WTC11 (cell line): ENCODE measurements at regions not wholly inside any gene's neighbourhood (a gene's known extent, or its start where the extent isn't known, plus 50 kb on each side); places are given as distances from the start of the nearest gene placed in this dataset.

Source experiments
- ATAC-seq: fragments of 200-7000 bp; cut with Tn5 transposase; 2 replicates; pipeline ENCODE4 v1.10.0; 2021; ENCODE audit warnings: mild to moderate bottlenecking, moderate library complexity
- CTCF ChIA-PET: fragments of 300-600 bp; sonication (Branson Sonifier 250); formaldehyde crosslinking; loops from one replicate; lab custom pipeline; 2021; ENCODE audit warnings: antibody characterized with exemption; lab: Charles Lee
- POLR2A ChIA-PET: fragments of 350-600 bp; sonication (Branson Sonifier 250); formaldehyde crosslinking; loops from one replicate; lab custom pipeline; 2021; ENCODE audit warnings: antibody characterized with exemption; lab: Charles Lee
- DNase-seq: peaks from one replicate; pipeline ENCODE4 v3.0.0; 2021; ENCODE audit warnings: low spot score
- H3K27ac Mint-ChIP-seq: 2 replicates; pipeline ENCODE4 v1.8.0; 2021; ENCODE audit warnings: mixed read lengths
- H3K27me3 Mint-ChIP-seq: 2 replicates; pipeline ENCODE4 v1.8.0; 2021; ENCODE audit warnings: low read depth, mild to moderate bottlenecking, moderate library complexity, mixed read lengths
- H3K36me3 Mint-ChIP-seq: 2 replicates; pipeline ENCODE4 v1.8.0; 2021; ENCODE audit warnings: mixed read lengths
- H3K4me1 Mint-ChIP-seq: 2 replicates; pipeline ENCODE4 v1.8.0; 2022; ENCODE audit warnings: mixed read lengths
- H3K4me3 Mint-ChIP-seq: 2 replicates; pipeline ENCODE4 v1.8.0; 2021; ENCODE audit warnings: mild to moderate bottlenecking, moderate library complexity, mixed read lengths
- H3K9me3 Mint-ChIP-seq: 2 replicates; pipeline ENCODE4 v1.8.0; 2021; ENCODE audit warnings: mixed read lengths
- AFF4 ChIP-seq: sonication (generic); formaldehyde crosslinking; IDR thresholded peaks from 2 replicates; pipeline ENCODE4 v1.8.1; 2023; ENCODE audit warnings: mild to moderate bottlenecking, missing genetic modification reagents, borderline replicate concordance
- AR ChIP-seq: fragments of 250-450 bp; sonication (Bioruptor Pico); IDR thresholded peaks from 2 replicates; pipeline ENCODE4 v1.9.0; 2021; ENCODE audit warnings: mild to moderate bottlenecking
- ARID4B ChIP-seq: sonication (generic); formaldehyde crosslinking; IDR thresholded peaks from 2 replicates; pipeline ENCODE4 v1.8.0; 2023; ENCODE audit warnings: missing genetic modification reagents, mild to moderate bottlenecking, borderline replicate concordance
- E2F5 ChIP-seq: sonication (generic); formaldehyde crosslinking; IDR thresholded peaks from 2 replicates; pipeline ENCODE4 v1.8.1; 2022; ENCODE audit warnings: mild to moderate bottlenecking, moderate library complexity, missing genetic modification reagents
- FOXK1 ChIP-seq: sonication (generic); formaldehyde crosslinking; IDR thresholded peaks from 2 replicates; pipeline ENCODE4 v1.8.0; 2022; ENCODE audit warnings: mild to moderate bottlenecking, moderate library complexity, missing genetic modification reagents
- FOXP4 ChIP-seq: sonication (generic); formaldehyde crosslinking; IDR thresholded peaks from 2 replicates; pipeline ENCODE4 v1.8.0; 2022; ENCODE audit warnings: mild to moderate bottlenecking, missing genetic modification reagents
- HMGXB4 ChIP-seq: sonication (generic); formaldehyde crosslinking; IDR thresholded peaks from 2 replicates; pipeline ENCODE4 v1.8.1; 2023; ENCODE audit warnings: mild to moderate bottlenecking, moderate library complexity, missing genetic modification reagents
- MYBL2 ChIP-seq: sonication (generic); formaldehyde crosslinking; IDR thresholded peaks from 2 replicates; pipeline ENCODE4 v1.8.1; 2023; ENCODE audit warnings: mild to moderate bottlenecking, moderate library complexity, missing genetic modification reagents
- TEAD1 ChIP-seq: sonication (generic); formaldehyde crosslinking; IDR thresholded peaks from 2 replicates; pipeline ENCODE4 v1.8.0; 2022; ENCODE audit warnings: mild to moderate bottlenecking, missing genetic modification reagents
- ZMAT4 ChIP-seq: fragments of 250-450 bp; sonication (Bioruptor Pico); IDR thresholded peaks from 2 replicates; pipeline ENCODE4 v1.9.0; 2021; ENCODE audit warnings: mild to moderate bottlenecking
- ZNF138 ChIP-seq: sonication (generic); formaldehyde crosslinking; conservative IDR thresholded peaks from 2 replicates; pipeline ENCODE4 v1.8.1; 2022; ENCODE audit warnings: mild to moderate bottlenecking, moderate library complexity, missing genetic modification reagents

- TF ChIP-seq FOXP4 (CRISPR knock-in tag): no peak
- no peak for TF ChIP-seq ZMAT4 (CRISPR knock-in tag)
Observed at GRCh38 chr18:9011431-9011830, 91.1 kb upstream of the NDUFV2 start (continued).

GRCh38 chr18:9013926-9014373 is 88.5 kb upstream of the NDUFV2 start:
- H3K4me3 Mint-ChIP-seq: no peak overlapping the region
- peaks cover 12% of the 10 kb centered on the region for H3K9me3 Mint-ChIP-seq
- POLR2A ChIA-PET: no interaction called here
- H3K27ac Mint-ChIP-seq: no peak overlapping the region
- ATAC-seq (no peak), DNase-seq (no peak)
- H3K4me1 Mint-ChIP-seq: peaks cover 15% of the 10 kb centered on the region
- H3K27me3 Mint-ChIP-seq: no peaks in the 10 kb centered on the region
- peaks cover 5% of the 10 kb centered on the region for H3K36me3 Mint-ChIP-seq
- CTCF ChIA-PET: no interaction called here
- TF ChIP-seq HMGXB4 (CRISPR knock-in tag) (no peak), AFF4 (CRISPR knock-in tag) (no peak), ARID4B (CRISPR knock-in tag) (no peak), FOXK1 (no peak), AR (CRISPR knock-in tag) (no peak), TEAD1 (CRISPR knock-in tag) (no peak), MYBL2 (CRISPR knock-in tag) (no peak), E2F5 (no peak), ZNF138 (CRISPR knock-in tag) (no peak)
- TF ChIP-seq, all 79 proteins: peak for 0
